ENCODE measurements at regions not wholly inside any gene's neighbourhood (a gene's known extent, or its start where the extent isn't known, plus 50 kb on each side); places are given as distances from the start of the nearest gene placed in this dataset.

GRCh38 chr12:118921761-118922160, 59.6 kb upstream of the SRRM4 start:
- no peak for TF ChIP-seq CTCF (IDR thresholded peaks at IDR 0.05)
- no peak for TF ChIP-seq EP300 (IDR thresholded peaks at IDR 0.05)
- TF ChIP-seq POLR2A (IDR thresholded peaks at IDR 0.05) = no peak
- no peak for TF ChIP-seq POLR2AphosphoS5 (IDR thresholded peaks at IDR 0.05)
- WGBS = 91% methylated on average over 2 of the region's 2 CpGs

DNA sequence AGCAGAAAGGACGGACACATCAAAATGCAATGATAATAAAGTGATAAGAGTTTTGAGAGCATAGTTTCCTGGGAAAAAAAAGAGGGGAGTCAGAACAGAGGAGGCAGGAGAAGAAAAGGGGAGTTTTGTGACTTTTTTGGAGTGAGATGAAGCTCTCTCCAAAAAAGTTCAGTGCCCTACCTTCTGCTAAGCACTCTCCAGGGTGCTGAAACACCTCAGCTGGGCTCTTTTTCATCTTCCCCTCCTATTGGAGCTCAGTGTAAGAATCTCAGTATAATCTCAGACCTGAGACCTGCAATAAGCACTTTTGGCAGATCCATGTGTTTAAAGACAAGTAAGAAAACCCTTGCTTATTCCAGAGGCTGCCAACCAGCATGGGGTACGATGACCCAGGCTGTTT, 58.9 kb upstream of the SRRM4 start:
- TF ChIP-seq POLR2A (IDR thresholded peaks at IDR 0.05) = no peak
- TF ChIP-seq CTCF (IDR thresholded peaks at IDR 0.05) = no peak
- TF ChIP-seq POLR2AphosphoS5 (IDR thresholded peaks at IDR 0.05) = no peak
- TF ChIP-seq EP300 (IDR thresholded peaks at IDR 0.05) = no peak
- Histone ChIP-seq H3K27ac (no peak overlapping the region), H3K4me1 (no peaks in the 10 kb centered on the region), H3K36me3 (no peaks in the 10 kb centered on the region), H3K27me3 (no peaks in the 10 kb centered on the region), H3K9me3 (no peaks in the 10 kb centered on the region), H3K4me3 (no peak overlapping the region)
- DNase-seq (ENCODE audit: low spot score in 2 of 2) = no peak
- WGBS = 27% methylated on average over 2 of the region's 2 CpGs

More at GRCh38 chr12:118921761-118922160, 59.6 kb upstream of the SRRM4 start:
- no peak for DNase-seq (ENCODE audit: low spot score in 2 of 2)
- no peak overlapping the region for H3K4me3 ChIP-seq
- no peak overlapping the region for H3K27ac ChIP-seq
- no peaks in the 10 kb centered on the region for H3K9me3 ChIP-seq
- H3K4me1 ChIP-seq = no peaks in the 10 kb centered on the region
- H3K36me3 ChIP-seq = no peaks in the 10 kb centered on the region
- H3K27me3 ChIP-seq = no peaks in the 10 kb centered on the region

GRCh38 chr12:118925407-118925806, 55.9 kb upstream of the SRRM4 start:
- no peak overlapping the region for H3K27ac ChIP-seq
- no peak overlapping the region for H3K4me3 ChIP-seq
- no peak for TF ChIP-seq EP300 (IDR thresholded peaks at IDR 0.05)
- TF ChIP-seq CTCF (IDR thresholded peaks at IDR 0.05) = no peak
- TF ChIP-seq POLR2AphosphoS5 (IDR thresholded peaks at IDR 0.05) = no peak
- no peak for TF ChIP-seq POLR2A (IDR thresholded peaks at IDR 0.05)

DNA sequence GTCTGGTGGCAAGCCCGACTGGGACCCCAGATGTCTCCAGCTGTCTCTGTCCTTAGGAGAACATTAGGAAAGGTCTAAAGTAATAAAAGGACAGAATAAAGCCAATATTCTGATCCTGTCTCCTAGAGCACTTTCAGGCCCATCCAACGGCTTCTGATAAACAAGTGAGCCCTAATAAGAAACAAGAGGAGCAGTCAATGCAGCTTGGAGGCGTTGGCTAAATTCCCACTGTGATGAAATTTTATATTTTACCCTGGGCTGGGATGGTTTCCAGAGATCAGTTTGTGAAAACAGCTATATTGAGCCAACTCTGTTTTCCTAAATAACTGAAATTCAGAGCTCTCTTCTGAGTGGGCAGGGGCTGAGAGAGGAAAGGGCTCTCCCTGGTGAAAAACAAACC, 55.5 kb upstream of the SRRM4 start:
- no peak overlapping the region for H3K27ac ChIP-seq
- no peaks in the 10 kb centered on the region for H3K4me1 ChIP-seq
- no peak overlapping the region for H3K4me3 ChIP-seq
- no peak for DNase-seq (ENCODE audit: low spot score in 2 of 2)
- TF ChIP-seq CTCF (IDR thresholded peaks at IDR 0.05) (no peak), POLR2A (IDR thresholded peaks at IDR 0.05) (no peak), EP300 (IDR thresholded peaks at IDR 0.05) (no peak), POLR2AphosphoS5 (IDR thresholded peaks at IDR 0.05) (no peak)
- no peaks in the 10 kb centered on the region for H3K9me3 ChIP-seq
- 51% methylated on average over 3 of the region's 3 CpGs for WGBS
- H3K27me3 ChIP-seq = no peaks in the 10 kb centered on the region
- H3K36me3 ChIP-seq = no peaks in the 10 kb centered on the region

More at GRCh38 chr12:118925407-118925806, 55.9 kb upstream of the SRRM4 start:
- Histone ChIP-seq H3K9me3 (no peaks in the 10 kb centered on the region), H3K27me3 (no peaks in the 10 kb centered on the region), H3K36me3 (no peaks in the 10 kb centered on the region), H3K4me1 (no peaks in the 10 kb centered on the region)
- WGBS = 29% methylated on average over 1 of the region's 1 CpG
- DNase-seq (ENCODE audit: low spot score in 2 of 2) = no peak
